ENCODE measurements at regions not wholly inside any gene's neighbourhood (a gene's known extent, or its start where the extent isn't known, plus 50 kb on each side); places are given as distances from the start of the nearest gene placed in this dataset.

- Histone ChIP-seq H3K9me2 (ENCODE audit: insufficient read depth) (no peaks in the 10 kb centered on the region), H3K27ac (no peak overlapping the region), H4K20me1 (ENCODE audit: insufficient read depth) (no peaks in the 10 kb centered on the region), H3K27me3 (ENCODE audit: insufficient read depth, low read depth) (no peaks in the 10 kb centered on the region), H3K79me2 (ENCODE audit: low read depth) (no peaks in the 10 kb centered on the region), H3K4me2 (no peak overlapping the region), H3K9me3 (ENCODE audit: insufficient read depth, low read depth) (no peaks in the 10 kb centered on the region), H2AFZ (no peak overlapping the region), H3K36me3 (ENCODE audit: low read depth) (no peaks in the 10 kb centered on the region), H3K4me3 (no peak overlapping the region), H3K4me1 (replicated peaks; ENCODE audit: insufficient read depth) (no peaks in the 10 kb centered on the region), H3F3A (ENCODE audit: insufficient read depth, low read depth) (no peaks in the 10 kb centered on the region)
- CTCF ChIA-PET = no interaction called here
- TF ChIP-seq EZH2 (IDR thresholded peaks at IDR 0.05; ENCODE audit: low read depth) (no peak), CTCF (conservative IDR thresholded peaks at IDR 0.05) (no peak)
- DNase-seq = no peak
- no TSS peak for BruUV-seq (replicated peaks)
- POLR2A ChIA-PET (ENCODE audit: unreplicated experiment) = no interaction called here
- intact Hi-C loops (cut with micrococcal nuclease; ENCODE audit: unreplicated experiment) = no loop called here
Observed at GRCh38 chr14:87465770-87466169, 527.2 kb downstream of the GALC start.

- H2AFZ ChIP-seq = no peak overlapping the region
- no TSS peak for BruUV-seq (replicated peaks)
- ChIA-PET POLR2A (ENCODE audit: unreplicated experiment) (no interaction called here), CTCF (no interaction called here)
- no peak overlapping the region for H3K4me3 ChIP-seq
- H4K20me1 ChIP-seq (ENCODE audit: insufficient read depth) = no peaks in the 10 kb centered on the region
- no peaks in the 10 kb centered on the region for H3K9me3 ChIP-seq (ENCODE audit: insufficient read depth, low read depth)
- intact Hi-C loops (cut with micrococcal nuclease; ENCODE audit: unreplicated experiment) = no loop called here
- H3K4me1 ChIP-seq (replicated peaks; ENCODE audit: insufficient read depth) = no peaks in the 10 kb centered on the region
- H3K9me2 ChIP-seq (ENCODE audit: insufficient read depth) = no peaks in the 10 kb centered on the region
- H3K4me2 ChIP-seq = no peak overlapping the region
- DNase-seq = no peak
- H3K36me3 ChIP-seq (ENCODE audit: low read depth) = no peaks in the 10 kb centered on the region
- no peaks in the 10 kb centered on the region for H3F3A ChIP-seq (ENCODE audit: insufficient read depth, low read depth)
- no peaks in the 10 kb centered on the region for H3K79me2 ChIP-seq (ENCODE audit: low read depth)
- no peak for TF ChIP-seq EZH2 (IDR thresholded peaks at IDR 0.05; ENCODE audit: low read depth)
- TF ChIP-seq CTCF (conservative IDR thresholded peaks at IDR 0.05) = no peak
- no peak overlapping the region for H3K27ac ChIP-seq
- H3K27me3 ChIP-seq (ENCODE audit: insufficient read depth, low read depth) = no peaks in the 10 kb centered on the region
Observed at GRCh38 chr14:87461704-87462103, 531.3 kb downstream of the GALC start.

- Histone ChIP-seq H3K4me1 (replicated peaks; ENCODE audit: insufficient read depth) (no peaks in the 10 kb centered on the region), H4K20me1 (ENCODE audit: insufficient read depth) (no peaks in the 10 kb centered on the region), H3K27me3 (ENCODE audit: insufficient read depth, low read depth) (no peaks in the 10 kb centered on the region), H3K9me3 (ENCODE audit: insufficient read depth, low read depth) (no peaks in the 10 kb centered on the region), H3K4me3 (no peak overlapping the region), H3K36me3 (ENCODE audit: low read depth) (no peaks in the 10 kb centered on the region), H3K4me2 (peak overlapping the region; percentile 32; the same call in 1 of the 2 replicates), H2AFZ (no peak overlapping the region), H3K79me2 (ENCODE audit: low read depth) (no peaks in the 10 kb centered on the region), H3K27ac (no peak overlapping the region), H3F3A (ENCODE audit: insufficient read depth, low read depth) (no peaks in the 10 kb centered on the region), H3K9me2 (ENCODE audit: insufficient read depth) (no peaks in the 10 kb centered on the region)
- intact Hi-C loops (cut with micrococcal nuclease; ENCODE audit: unreplicated experiment) = no loop called here
- TF ChIP-seq EZH2 (IDR thresholded peaks at IDR 0.05; ENCODE audit: low read depth) = no peak
- TF ChIP-seq CTCF (conservative IDR thresholded peaks at IDR 0.05) = no peak
- BruUV-seq (replicated peaks) = no TSS peak
- ChIA-PET CTCF (no interaction called here), POLR2A (ENCODE audit: unreplicated experiment) (no interaction called here)
- no peak for DNase-seq
Observed at GRCh38 chr14:87457720-87458119, 535.3 kb downstream of the GALC start.

Measured in PC-9 (cell line).